ENCODE measurements at regions not wholly inside any gene's neighbourhood (a gene's known extent, or its start where the extent isn't known, plus 50 kb on each side); places are given as distances from the start of the nearest gene placed in this dataset.

DNA sequence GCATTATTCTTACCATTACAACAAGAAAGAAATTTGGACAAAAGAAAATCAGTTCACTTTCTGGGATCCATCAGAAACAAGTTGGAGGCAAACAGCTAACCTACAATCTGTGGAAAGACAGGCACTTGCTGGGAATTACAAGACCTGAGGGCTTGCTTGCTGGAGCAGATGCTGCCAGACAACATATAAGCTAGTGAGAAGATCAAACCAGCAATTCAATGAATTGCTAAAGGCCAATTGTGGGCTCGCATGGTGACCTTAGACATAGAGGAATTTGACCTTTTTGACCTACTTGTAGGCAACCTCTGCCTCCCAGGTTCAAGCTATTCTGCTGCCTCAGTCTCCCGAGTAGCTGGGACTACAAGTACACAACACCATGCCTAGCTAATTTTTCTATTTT, 921.2 kb upstream of the CNTNAP5 start:
- no peak for DNase-seq (ENCODE audit: low read depth)

DNA sequence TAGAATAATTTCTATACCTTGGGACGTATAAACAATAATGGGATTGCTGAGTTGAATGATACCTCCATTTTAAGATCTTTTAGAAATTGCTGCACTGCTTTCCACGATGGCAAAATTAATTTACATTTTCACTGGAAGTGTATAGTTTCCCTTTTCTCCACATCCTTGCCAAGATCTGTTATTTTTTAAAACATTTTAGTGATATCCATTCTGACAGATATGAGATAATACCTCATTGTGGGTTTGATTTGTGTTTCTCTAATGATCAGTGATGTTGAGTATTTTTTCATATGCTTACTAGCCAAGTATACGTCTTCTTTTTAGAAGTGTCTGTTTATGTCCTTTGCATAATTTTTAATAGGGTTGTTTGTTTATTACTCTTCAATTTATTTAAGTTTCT, 908.5 kb upstream of the CNTNAP5 start:
- DNase-seq (ENCODE audit: low read depth), result no peak

DNA sequence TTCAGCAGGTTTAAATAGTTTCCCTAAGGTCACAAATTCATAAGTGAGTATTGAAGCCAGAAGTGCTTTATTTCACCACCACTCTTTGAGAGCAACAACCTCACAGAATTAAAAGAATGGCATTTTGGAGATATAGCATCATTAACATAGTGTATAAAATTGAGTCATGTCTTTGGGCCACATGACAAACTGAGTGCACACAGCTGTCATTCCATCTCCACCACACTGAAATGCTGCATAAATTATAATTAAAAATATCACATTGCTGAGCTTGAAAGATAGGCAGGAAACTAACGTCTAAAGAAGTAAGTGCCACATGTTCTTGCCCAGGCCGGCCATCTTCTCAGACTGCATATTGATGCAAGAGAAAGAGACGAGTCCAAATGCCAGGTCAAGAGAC, 897.9 kb upstream of the CNTNAP5 start:
- no peak for DNase-seq (ENCODE audit: low read depth)

DNA sequence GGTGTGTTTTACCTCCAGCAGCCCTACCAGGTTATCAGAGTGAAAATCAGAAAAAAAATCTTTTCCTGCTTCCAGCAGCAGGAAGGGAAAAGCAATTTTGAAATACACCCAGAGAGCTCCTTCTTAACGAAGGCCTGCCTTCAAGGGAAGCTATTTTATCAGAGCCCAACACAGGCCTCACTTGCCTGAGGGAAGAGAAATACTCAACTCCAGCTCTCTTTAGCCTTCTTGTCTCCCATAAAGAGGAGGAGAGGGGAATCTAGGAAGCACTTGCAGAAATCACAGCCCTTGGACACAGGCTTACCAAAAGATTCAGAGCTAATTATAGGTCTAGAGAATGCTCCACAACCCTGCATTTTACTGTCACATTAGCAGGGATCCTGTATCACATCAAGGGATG, 896.1 kb upstream of the CNTNAP5 start:
- DNase-seq (ENCODE audit: low read depth), result no peak

DNA sequence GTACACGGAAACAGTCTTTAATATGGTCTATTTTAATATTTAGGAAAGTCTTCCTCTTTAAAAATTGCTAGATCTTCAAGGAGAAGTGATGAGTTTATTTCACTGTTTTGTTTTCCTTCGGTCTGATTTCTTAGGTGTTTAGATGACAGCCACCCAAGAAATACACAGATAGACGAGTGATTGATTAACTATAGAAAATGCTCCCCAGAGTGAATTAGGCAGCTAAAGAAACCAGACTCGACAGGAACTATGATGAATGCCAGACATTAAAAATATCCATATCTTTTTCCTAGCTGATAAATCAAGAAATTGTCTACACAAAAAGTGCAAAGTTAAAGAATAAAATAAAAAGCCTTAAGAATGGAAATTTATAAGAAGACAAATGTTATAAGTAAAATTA, 888.7 kb upstream of the CNTNAP5 start:
- no peak for DNase-seq (ENCODE audit: low read depth)

DNA sequence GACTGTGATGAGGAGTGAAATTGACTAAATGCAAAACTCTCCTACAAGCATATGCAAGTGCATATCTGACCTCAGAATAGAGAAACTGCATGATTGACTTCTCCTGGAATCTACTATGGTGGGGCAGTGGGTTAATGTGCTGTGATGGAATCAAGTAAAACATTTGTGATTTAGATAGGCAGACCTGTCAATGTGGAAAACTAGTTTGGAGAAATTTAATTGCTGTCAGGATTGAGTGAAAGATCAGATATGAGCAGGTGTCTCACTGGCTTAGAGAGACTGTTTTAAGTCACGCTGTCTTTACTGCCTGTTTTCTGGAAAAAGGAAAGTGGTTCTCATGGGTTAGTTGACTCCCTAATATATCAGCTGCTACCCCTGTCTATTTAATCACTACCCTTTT, 881.0 kb upstream of the CNTNAP5 start:
- no peak for DNase-seq (ENCODE audit: low read depth)

DNA sequence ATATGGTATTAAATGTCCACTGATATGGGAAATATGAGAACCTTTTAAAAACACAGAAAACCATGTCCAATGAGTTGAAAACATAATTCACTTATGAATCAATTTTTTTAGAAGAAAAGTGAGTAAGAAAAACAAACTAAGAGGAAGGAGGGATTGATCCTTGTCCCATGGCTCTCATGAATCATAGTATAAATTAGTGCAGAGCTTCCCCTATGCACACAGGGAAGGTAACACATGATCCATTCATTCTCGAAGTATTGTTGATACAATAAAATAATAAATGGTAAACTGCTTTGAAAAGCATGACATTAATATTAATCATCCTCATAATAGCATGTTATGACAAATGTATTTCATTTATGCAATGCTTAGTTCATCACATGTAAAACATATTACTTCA, 872.0 kb upstream of the CNTNAP5 start:
- DNase-seq (ENCODE audit: low read depth), result no peak

DNA sequence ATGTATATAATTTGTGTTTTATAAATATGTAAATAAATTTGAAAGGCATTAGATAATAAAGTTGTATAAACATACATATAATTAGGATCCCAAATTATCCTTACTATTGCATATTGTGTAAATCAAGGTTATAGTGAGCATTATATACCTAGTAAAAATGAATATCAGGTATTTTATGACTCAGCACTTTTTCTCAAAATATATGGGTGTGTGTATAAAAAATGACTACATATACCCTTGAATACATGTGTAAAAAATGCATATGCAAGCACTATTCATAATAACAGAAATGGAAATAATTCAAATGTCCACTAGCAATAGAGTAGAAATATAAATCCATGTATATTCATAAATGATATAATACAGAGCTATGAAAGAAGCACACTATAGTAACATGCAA, 870.9 kb upstream of the CNTNAP5 start:
- DNase-seq (ENCODE audit: low read depth), result no peak

DNA sequence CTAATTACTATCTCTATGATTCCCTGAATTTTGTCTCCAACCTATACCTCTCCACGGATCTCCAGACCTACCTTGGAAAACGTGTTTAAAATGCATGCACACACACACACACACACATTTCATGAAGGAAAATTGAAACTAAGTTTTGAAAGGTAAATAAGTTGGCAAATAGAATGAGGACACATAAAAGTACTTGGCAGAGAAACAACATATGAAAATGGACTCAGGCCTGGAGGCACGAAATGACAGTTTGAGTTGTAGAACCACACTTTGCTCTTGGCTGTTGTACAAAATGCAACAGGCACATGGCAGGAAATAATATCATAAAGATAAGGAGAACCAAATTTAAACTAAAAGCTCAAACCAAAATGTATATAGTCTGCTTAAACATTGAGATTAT, 868.1 kb upstream of the CNTNAP5 start:
- no peak for DNase-seq (ENCODE audit: low read depth)

DNA sequence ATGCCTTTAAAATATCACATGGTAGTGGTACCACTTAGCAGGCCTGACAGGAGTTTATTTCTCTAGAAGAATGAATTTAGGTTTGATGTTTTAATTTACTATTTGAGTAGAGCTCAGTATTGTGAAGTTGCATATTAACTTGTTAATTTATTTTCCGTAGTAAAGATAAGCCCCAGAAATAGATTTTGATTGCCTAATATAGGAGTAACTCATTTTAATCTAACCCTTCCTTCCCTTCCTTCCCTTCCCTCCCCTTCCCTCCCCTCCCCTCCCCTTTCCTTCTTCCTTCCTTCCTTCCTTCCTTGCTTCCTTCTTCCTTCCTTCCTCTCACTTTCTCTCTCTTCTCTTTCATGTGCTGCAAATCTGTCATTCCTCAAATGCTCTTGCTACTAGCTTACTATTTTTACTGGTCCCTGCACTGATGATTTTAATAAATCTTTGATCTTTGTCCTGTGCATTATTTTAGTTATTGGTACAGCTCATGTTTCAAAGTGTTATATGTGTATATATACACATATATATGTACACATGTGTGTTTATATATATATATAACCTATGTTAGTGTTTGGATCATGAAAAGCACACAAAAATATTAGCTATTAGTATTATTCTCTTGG, 862.6 kb upstream of the CNTNAP5 start:
- DNase-seq (ENCODE audit: low read depth), result no peak

DNA sequence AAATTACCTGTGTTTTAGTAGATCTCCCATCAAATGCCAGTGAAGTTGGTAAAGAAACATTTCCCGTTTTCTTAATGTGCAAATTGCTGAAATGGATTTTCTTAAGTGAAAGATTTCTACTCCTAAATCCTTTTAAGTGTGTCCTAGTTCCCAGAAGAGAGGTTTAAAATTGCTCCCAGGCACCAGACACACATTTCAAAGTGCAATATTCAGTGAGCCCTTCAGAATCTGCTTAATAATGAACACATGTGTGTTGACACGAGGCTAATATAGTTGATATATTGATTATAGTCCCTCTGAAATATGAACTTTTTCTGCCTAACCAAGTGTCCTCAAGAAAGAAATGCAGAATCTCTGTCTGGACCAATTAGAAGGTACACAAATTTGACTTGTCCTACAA, 861.7 kb upstream of the CNTNAP5 start:
- no peak for DNase-seq (ENCODE audit: low read depth)

DNA sequence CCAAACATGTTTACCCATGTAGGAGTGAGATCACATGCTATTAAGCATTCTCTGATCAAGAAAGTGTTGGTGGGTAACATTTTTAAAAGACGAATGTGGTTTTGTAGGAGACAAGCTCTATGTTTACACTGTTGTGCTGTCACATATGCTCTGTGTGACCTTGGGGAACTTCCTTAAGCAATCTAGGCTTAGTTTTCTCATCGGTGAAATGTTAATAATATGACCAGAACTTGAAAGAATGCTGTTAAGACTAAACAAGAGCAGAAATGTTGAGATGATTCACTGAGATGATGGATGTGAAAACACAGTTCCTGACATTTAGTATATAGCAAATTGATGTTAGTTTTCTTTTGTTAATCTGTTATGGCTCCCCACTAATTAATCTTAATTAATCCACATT, 860.9 kb upstream of the CNTNAP5 start:
- no peak for DNase-seq (ENCODE audit: low read depth)

DNA sequence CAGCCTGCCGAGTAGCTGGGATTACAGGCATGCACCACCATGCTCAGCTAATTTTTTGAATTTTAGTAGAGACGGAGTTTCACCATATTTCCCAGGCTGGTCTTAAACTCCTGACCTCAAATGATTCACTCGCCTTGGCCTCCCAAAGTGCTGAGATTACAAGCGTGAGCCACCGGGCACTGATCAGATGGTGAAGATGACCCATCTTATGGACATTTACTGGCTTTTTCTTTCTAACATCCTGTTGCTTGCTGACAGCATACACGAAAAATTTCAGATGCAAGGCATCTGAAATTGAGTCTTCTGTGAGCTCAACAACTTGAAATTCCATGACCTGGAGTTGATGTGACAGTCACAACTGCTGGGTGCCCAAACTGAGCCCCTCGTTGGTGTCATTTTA, 859.5 kb upstream of the CNTNAP5 start:
- DNase-seq (ENCODE audit: low read depth), result no peak

DNA sequence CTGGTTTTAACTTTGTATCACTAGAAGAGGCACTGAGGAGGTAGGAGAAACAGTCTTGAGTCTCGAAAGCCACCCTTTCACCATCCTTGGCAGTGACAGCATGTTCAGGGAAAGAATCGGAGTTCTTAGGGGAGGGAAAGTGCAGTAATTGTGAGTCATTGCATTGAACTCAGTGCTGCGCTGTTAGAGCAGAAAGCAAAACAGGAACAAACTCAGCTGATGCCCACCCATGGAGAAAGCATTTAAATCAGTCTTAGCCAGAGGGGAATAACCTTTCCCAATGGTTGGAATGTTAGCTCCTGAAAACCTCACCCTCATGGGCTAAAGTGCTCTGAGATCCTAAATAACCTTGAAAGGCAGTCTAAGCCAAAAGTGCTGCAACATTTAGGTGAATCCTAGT, 845.6 kb upstream of the CNTNAP5 start:
- DNase-seq (ENCODE audit: low read depth), result no peak

DNA sequence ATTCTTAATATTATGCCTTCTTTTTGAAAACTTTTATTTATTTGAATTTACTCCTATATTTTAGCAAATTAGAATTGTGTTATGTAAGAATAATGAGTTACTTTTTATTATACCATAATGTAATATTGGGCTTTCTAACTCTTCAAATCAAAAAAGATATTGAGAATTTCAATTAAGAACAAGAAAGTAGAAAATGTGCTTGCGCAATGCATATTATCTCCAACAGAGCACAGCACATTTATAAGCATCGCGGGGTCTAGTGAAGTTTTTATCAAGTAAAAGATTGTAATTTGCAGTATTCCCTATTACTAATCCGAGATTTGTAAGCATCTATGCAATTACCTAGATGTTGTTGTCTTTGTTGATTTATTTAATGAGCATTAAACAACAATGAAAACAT, 829.1 kb upstream of the CNTNAP5 start:
- DNase-seq (ENCODE audit: low read depth), result no peak

DNA sequence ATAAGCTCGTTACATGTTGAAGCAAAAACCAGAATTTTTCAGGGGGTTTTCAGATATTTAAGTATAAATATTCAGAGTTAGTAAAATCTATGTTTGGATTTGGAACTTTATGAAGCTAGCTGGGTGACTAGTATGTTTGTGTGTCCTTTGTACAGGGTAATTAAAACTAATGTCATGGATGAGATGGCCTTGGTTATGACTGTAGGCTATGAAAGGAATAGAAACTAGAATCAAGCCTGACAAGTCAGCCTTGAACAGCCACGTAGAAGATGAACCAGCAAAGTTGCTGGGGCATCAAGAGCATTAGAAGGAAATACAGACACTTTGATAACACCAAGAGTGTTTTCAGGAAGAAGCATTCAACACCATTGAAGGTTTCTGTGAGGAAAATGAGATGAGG, 825.1 kb upstream of the CNTNAP5 start:
- no peak for DNase-seq (ENCODE audit: low read depth)

DNA sequence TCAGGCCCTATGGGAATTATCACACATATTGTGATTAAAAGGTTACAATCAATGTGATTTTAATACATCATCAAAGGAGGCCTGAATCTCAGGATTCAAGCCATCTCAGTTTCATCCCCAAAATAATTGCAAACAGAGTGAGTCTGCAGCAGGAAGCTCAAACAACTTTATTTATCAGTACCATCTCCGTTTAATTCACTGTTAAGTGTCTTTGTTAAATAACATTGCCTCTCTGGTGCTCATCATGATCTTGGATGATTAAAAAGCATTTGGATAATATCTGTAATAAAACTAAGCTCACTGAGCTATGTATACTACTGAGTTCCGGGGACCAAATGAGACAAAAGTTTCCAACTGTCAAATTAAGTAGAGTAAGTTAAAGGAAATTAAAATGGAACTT, 817.8 kb upstream of the CNTNAP5 start:
- DNase-seq (ENCODE audit: low read depth), result no peak

DNA sequence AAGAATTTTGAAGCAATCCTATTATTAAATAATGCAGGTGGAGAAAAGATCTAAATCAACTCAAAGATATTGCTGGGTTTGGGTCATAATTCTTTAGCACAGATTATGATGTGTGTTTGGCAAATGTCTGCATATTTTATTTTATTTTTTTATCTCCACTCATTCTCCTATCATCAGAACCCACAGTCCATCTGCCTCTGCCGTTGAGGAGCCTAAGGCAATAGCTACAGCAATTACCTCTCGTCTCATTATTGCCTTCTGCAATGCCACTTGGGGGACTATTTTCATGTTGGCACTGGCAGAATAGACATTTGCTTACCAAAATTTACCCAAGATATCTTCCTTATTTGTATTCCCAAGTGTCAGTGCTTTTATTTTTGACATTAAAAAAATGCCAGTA, 815.9 kb upstream of the CNTNAP5 start:
- DNase-seq (ENCODE audit: low read depth), result no peak

DNA sequence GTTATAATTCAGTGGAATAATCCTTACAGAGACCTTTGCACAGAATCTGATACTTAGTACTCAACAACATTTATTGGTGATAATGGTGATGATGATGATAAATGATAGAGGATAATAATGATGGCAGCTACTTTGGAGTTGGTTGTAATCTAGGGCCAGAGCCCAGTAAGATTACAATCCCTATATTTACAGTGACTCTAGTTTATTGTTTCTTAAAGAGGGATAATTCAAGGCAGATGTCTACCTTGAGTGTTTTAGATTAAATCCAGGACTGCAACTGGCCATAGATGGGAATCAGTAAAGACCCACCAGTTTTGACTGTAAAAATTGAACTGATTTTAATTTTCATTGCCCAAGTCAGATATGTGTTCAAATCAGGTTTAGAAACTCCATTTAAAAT, 813.9 kb upstream of the CNTNAP5 start:
- no peak for DNase-seq (ENCODE audit: low read depth)

DNA sequence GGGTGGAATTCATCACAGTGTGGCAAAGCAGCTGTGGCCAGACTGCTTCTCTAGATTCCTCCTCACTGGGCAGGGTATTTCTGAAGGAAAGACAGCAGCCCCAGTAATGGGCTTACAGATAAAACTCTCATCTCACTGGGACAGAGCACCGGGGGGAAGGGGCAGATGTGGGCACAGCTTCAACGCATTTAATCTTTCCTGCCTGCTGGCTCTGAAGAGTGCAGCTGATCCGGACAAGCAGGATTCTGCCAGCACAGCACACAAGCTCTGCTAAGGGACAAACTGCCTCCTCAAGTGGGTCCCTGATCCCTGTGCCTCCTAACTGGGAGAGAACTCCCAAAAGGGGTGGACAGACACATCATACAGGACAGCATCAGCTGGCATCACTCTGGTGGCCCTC, 779.9 kb upstream of the CNTNAP5 start:
- DNase-seq (ENCODE audit: low read depth), result no peak

DNA sequence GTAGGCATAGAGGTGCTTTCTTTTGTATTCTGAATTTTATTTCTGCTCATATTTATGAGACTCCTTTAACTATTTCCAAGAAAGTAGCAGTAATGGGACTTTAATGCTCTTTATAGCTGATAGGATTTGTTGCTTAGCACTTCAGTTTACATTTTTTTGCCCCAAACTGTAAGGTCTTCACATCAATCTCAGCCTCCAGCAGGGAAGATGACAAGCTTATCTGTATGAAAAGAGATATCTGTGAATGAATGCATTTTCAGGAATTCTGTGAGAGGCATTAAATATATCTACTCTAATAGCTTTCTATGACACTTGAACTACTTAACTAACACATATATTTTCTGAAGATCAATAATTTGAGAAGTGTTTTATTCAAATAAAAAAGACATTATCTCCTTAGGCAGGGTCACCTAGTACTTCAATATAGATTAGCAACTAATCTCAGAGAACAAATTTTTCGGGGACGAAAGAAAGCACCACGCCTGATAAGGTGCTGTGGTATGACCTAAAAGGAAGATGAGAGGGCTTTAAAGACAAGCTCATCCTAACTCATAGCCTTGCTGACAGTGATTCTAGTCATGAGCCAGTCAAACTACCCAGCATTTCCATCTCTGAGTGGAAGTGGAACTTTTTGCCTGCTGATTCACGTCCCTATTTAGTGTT, 766.1 kb upstream of the CNTNAP5 start:
- DNase-seq (ENCODE audit: low read depth), result no peak

DNA sequence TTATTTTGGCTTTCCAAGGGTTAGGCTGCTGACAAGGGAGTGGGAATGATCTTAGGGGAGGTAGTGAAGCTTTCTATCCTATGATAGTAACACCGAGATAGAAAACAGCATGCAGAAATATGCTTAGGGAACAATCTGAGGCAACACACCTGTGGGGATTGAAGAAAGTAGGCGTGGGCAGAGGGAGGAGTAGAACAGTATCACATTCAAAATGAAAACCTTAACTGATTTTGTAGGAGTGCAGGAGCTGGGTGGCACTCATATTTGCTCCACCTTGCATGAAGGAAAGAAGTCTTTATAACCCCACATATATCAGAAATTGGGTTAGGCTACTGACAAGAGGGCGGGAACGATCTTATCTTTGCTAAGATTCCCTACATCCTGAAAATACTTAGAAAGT, 762.2 kb upstream of the CNTNAP5 start:
- DNase-seq (ENCODE audit: low read depth), result no peak

DNA sequence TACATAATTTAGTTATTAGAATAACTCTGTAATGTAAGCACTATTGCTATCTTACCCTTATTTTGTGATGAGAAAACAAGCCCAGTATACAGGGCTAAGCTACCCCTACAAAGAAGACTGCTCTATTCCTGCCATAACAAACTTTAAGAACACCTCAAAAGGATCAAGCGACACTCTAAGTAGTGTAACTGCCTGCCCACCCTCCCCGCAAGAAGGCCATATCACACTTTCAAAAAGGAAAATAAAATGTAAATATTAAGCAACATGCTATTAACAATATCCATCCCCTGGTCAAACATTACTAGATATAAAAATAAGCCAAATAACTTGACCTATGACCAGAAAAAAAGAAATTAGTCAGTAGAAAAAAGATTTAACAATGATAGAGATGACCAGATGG, 741.7 kb upstream of the CNTNAP5 start:
- DNase-seq (ENCODE audit: low read depth), result no peak

DNA sequence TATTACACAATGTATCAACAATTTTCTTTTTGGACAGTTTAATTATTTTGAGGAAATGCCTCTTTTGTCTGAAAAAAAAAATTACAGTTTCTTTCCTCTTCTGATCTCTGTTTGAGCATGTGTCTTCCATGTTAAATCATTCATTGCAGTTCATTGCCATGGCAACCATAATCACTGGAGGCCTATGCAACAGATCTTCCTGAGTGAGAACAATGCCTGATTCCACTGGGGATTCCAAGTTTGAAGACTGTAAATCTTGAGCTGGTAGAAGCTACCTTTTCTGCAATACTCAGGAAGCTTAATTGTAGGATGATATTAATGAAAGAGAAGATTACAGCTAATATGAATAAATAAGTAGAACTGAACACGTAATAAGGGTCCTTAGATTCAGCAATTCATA, 721.4 kb upstream of the CNTNAP5 start:
- no peak for DNase-seq (ENCODE audit: low read depth)
